IPS-NIHi7 (cell line): ENCODE measurements at regions not wholly inside any gene's neighbourhood (a gene's known extent, or its start where the extent isn't known, plus 50 kb on each side); places are given as distances from the start of the nearest gene placed in this dataset.
"Not testable (repeated sequence)": the region's sequence is repeated elsewhere in the genome, so short reads cannot be mapped to it uniquely, and the experiment has no call there.

Experiments used
- DNase-seq: peaks from one replicate; pipeline ENCODE4 v3.0.0; 2012; ENCODE audit warnings: mixed read lengths; ENCODE audit errors: extremely low spot score

DNA sequence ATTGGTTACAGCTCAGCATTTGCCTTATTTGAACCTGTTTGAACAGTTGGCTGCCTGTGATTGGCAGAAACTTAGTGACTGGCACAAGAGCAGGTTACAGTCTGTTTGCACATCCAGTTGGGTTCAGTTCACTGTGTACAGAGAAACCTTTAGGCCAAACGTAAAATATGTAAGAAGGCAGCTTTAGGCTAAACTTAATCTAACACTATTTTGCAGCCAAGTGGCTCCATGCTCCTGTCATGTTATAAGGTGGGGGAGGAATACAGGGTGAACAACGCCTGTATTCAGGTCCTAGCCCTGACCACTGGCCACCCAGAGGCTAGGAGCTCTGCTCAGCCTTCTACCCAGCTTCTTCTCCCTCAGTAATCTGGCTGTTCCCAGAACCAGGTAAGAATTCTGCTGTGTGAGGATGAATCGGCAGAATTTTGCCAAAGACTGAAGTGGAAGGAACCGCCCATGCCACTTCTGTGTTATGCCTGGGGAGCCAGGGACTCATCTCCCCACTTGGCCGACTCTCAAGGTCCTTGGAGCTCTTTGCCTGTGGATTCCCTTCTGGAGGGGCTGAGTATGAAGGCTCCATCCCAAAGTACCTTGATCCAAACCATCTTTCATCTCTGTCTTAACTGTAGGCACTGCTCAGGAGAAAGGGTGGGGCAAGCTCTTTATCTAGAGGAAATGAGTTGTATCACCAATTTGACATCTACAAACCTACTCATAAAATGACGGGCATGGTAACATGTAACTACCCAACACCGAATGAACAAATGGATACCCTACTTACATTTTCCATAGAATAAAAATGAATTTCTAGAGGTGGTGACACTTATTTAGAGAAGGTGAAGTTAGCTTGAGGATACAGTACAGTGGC lies 164.4 kb upstream of the NAMPT start:
- DNase-seq = no peak

- DNase-seq = no peak
Observed at GRCh38 chr7:106448346-106448991, 163.7 kb upstream of the NAMPT start.

DNA sequence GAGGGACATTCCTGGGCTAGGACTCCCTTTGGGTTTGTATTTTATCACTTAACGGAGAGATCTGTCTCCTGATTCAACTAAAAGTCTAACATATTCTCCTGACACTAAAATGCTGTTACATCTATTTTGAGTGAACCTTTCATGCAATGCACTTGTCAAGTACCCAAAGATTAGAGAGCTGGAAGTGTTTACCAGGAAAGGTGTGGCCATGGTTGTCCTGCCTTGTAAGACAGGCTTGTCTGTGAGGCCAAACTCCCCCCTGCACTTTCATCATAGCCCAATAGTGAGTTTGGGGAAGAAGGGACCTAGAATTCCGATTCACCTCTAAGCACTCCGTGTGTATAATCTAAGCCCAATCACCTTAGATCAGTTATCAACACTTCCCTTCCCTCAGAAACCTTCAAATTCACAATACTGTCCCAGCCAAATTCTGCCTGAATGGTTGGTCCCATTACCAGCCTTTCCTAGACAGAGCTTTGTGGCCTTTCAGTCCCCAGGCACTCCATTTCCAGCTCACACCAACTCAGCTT lies 162.6 kb upstream of the NAMPT start:
- no peak for DNase-seq

DNA sequence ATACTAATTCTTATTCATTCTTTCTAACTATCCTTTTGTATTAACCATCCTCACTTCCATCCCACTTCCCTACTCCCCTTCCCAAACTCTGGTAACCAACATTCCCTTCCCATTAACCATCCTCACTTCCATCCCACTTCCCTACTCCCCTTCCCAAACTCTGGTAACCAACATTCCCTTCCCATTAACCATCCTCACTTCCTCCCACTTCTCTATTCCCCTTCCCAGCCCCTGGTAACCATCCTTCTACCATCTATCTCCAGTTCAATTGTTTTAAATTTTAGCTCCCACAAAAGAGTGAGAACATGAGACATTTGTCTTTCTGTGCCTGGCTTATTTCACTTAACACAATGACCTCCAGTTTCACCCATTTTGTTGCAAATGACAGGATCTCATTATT lies 160.6 kb upstream of the NAMPT start:
- DNase-seq = not testable (repeated sequence)

DNA sequence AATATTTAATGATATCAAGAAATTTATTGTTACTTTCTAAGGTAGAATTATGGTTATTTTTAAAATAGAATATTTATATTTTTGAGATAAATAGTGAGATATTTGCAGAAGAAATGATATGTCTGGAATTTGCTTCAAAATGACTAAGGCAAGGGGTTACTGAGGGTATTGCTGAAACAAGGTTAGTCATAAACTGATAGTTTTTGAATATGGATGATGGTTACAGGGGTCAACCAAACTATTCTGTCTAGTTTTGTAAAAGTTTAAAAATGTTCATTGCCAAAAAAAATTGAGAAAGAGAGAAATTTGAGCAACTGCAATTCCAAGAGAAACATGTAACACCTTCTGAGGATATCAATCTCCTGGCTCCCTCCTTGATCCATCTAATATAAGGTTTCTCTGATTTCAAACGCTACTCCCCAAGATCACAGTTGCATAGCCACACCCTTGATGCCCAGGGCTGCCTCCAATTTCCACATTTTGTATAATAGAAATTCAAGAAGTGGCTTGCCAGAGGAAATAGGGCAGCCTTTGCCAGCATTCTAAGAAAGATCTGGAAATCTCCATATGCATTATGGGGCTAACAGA lies 159.4 kb upstream of the NAMPT start:
- DNase-seq = no peak

DNA sequence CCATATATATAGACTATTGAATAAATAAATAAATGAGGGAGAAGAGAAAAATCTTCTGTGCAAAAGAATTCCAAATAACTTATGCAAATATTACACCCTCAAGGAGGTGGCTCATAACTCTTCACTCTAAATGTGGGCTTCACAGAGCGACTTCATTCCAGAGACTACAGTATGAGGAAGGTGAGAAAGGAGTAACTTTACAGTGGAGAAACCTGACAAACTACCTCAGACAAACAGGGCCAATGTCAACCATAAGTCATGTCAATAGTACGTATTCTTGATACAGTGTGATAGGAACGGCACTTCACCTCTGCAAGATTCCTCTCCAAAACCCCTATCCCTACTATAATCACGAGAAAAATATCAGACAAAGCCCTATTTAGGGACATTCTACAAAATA lies 158.4 kb upstream of the NAMPT start:
- DNase-seq = no peak

- no peak for DNase-seq
Observed at GRCh38 chr7:106442476-106442875, 157.7 kb upstream of the NAMPT start.

DNA sequence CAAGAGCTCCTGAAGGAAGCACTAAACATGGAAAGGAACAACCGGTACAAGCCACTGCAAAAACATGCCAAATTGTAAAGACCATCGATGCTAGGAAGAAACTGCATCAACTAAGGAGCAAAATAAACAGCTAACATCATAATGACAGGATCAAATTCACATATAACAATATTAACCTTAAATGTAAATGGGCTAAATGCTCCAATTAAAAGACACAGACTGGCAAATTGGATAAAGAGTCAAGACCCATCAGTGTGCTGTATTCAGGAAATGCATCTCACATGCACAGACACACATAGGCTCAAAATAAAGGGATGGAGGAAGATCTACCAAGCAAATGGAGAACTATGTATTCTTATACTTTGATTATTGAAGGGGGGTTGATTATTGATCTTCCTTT lies 156.6 kb upstream of the NAMPT start:
- not testable (repeated sequence) for DNase-seq

GRCh38 chr7:106436933-106437332 lies 152.2 kb upstream of the NAMPT start:
- DNase-seq = not testable (repeated sequence)

GRCh38 chr7:106433377-106433776 lies 148.6 kb upstream of the NAMPT start:
- DNase-seq = no peak

GRCh38 chr7:106430535-106431455 lies 146.0 kb upstream of the NAMPT start:
- DNase-seq = no peak

DNA sequence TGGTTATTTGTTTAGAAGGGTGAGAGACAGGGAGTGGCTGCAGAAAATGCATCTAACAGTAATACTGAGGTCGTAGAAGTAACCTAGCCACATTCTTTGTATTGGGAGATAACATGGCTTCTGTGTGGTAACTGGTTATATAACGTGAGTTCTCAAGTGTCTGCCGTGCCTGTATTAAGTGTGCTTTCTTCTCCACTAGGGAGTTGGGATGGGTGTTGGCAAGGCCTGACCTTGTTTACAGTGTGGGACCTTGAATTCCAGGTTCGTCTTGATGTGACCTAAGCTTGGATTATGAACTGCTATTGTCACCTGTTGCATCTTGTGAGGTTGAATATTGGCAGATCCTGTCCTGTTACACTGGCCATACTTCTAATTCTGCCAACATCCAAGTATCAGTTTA lies 145.3 kb upstream of the NAMPT start:
- DNase-seq = no peak

DNA sequence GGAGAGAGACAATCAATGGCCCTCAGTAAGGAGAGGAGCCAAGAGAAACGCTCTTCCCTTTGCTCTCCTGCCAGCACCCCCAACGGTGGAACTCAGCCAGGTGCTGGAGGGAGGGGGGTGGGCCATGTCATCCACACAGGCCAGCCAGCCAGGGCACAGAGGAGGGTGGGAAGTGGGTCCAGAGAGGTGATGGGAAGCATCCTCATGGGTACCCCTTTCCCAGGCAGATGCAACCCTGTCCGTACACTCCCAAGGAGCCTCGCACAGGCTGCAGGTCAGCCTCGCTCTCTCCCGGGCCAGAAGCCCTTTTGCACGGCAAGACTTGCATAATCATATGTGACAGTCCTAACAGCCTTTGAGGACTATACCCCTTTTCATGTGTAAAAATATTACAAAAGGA lies 142.0 kb upstream of the NAMPT start:
- no peak for DNase-seq

DNA sequence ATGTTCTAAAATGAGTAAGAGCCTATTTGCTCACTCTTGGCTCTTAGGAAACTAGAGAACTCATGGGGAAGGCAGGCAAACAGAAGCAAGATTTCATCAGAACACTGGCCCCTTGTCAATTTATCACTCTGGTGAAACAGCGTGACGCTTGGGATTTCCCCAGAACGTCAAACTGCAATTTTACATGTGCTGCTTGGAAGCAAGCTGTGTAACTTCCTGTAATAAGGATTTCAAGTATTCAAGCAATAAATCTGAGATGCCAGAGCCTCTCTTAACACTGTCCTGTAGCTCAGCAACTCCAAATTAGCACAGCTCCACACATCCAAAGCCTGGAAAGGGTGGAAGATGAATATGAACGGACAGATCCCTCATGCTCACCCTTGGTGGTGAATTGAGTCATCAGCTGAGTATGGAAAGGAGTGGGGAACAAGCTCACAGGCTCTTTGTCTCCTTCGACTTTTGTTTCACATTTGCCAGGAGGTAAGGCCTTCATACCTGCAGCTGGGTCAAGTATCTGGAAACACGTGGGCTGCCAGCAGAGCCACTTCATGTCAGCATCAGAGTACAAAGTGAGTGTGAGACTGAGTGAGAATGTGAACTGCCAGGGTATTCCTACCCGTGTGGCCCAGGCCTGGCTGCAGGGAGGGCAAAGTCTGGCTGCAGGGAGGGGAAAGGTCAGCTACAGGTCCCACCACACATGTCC lies 140.4 kb upstream of the NAMPT start:
- no peak for DNase-seq

DNA sequence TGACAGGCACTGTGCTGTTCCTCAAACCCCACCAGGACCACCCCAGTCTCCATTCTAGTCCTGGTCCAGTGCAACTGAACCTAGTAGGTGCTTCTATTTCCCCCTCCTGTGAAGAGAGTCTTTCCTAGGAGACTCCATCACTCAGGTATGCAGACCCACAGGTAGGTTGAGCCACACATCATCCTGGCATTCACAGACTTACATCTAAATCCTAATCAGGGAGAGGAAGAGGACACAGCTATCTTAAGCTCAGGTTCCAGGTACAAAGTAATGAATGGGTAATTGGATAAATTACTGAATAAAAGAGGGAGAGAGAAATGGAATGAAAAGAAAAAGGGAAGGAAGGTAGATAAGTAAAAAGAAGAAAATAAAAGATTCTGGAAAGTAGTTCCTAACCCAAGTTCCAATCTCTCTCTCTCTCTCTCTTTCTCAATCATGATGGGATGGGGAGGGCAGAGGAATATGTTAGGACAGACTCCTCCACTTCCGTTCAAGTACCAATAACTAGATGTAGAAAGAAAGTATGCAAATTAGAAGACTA lies 139.8 kb upstream of the NAMPT start:
- no peak for DNase-seq

DNA sequence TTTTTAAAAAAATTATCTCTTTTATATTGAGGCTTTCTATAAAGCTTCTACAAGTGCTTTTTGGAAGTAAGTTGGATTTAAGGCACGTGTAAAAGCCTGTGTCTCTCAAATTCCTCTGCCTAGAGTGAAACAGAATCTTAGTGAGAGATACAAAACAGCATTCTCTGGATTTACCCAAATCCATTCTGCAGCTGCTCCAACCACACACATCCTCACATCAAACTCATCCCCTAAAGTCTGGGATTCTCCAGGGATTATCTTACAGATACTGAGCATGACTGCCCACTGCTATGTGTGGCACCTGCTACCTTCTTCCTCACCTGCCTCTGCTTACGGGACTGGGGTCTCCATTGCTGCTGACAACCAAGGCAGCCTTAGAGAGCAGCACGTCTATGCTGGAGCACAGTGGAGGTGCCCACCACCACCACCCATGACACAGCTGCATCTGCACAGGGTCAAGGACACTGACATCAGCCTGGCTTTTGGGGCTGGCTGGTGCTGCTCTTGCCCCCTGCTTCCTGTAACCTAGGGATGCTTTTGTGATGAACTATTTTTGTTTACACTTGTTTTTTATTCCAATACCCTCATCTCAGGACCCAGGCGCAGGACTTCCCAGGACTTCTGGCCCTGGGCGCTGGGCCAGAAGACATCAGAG lies 139.2 kb upstream of the NAMPT start:
- no peak for DNase-seq

GRCh38 chr7:106423111-106423510 lies 138.3 kb upstream of the NAMPT start:
- DNase-seq = no peak

DNA sequence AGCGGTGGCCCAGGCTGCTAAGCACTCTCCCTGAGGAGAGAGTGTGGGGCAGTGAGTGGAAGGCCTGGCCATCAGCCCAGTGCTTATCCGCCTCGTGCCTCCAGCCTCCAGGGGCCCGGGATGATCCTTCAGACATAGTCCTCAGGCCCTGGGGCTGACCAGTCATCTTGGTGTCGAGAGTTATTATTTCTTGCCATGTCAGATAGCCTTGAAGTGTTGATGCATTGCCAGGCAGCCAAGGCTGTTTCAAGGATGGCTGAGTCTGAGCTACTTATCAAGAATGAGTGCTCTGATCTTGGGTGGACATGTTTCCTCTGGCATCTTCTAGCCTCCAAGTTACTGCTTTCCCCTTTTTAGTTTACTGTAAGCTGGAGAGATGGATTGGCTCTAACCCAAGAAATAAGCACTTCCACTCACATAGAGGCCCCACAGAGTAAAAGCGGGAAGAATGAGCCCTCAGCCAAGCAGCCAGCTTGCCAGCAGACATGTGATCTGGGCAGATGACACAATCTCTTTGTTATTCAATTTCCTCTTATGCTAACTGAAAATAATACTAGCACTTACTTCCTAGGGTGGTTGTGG lies 136.5 kb upstream of the NAMPT start:
- no peak for DNase-seq

- no peak for DNase-seq
Observed at GRCh38 chr7:106420736-106421135, 136.0 kb upstream of the NAMPT start.

GRCh38 chr7:106420210-106420609 lies 135.4 kb upstream of the NAMPT start:
- DNase-seq = no peak
